NCI-H2081 (cell line): ENCODE measurements at regions not wholly inside any gene's neighbourhood (a gene's known extent, or its start where the extent isn't known, plus 50 kb on each side); places are given as distances from the start of the nearest gene placed in this dataset.
"Not testable (repeated sequence)": the region's sequence is repeated elsewhere in the genome, so short reads cannot be mapped to it uniquely, and the experiment has no call there.

Experiments
- DNase-seq, 2 experiments: peaks; one replicate each; lab custom pipeline; 2025; lab: John Stamatoyannopoulos, UW

- not testable (repeated sequence) for DNase-seq
These were observed 302.1 kb downstream of the PCDH11X start for GRCh38 chrX:92081250-92081649.

GRCh38 chrX:92090756-92091155, 311.6 kb downstream of the PCDH11X start:
- DNase-seq, result not testable (repeated sequence)

GRCh38 chrX:92098136-92098535, 319.0 kb downstream of the PCDH11X start:
- not testable (repeated sequence) for DNase-seq

GRCh38 chrX:92100095-92100494, 320.9 kb downstream of the PCDH11X start:
- DNase-seq, result not testable (repeated sequence)

GRCh38 chrX:92105693-92106092, 326.5 kb downstream of the PCDH11X start:
- not testable (repeated sequence) for DNase-seq

GRCh38 chrX:92106671-92107070, 327.5 kb downstream of the PCDH11X start:
- DNase-seq, result not testable (repeated sequence)

- DNase-seq, result not testable (repeated sequence)
These were observed 331.3 kb downstream of the PCDH11X start for GRCh38 chrX:92110410-92110911.

- DNase-seq, result not testable (repeated sequence)
These were observed 338.5 kb downstream of the PCDH11X start for GRCh38 chrX:92117701-92118100.

GRCh38 chrX:92163035-92163434, 383.9 kb downstream of the PCDH11X start:
- not testable (repeated sequence) for DNase-seq

GRCh38 chrX:92209936-92210335, 430.8 kb downstream of the PCDH11X start:
- no peak for DNase-seq

- DNase-seq, result no peak
These were observed 434.6 kb downstream of the PCDH11X start for GRCh38 chrX:92213786-92214185.

GRCh38 chrX:92215011-92215410, 435.8 kb downstream of the PCDH11X start:
- not testable (repeated sequence) for DNase-seq

- no peak for DNase-seq
These were observed 445.2 kb downstream of the PCDH11X start for GRCh38 chrX:92224406-92224805.

- DNase-seq, result no peak
These were observed 451.5 kb downstream of the PCDH11X start for GRCh38 chrX:92230628-92231027.

- no peak for DNase-seq
These were observed 452.2 kb downstream of the PCDH11X start for GRCh38 chrX:92231391-92231790.

- peak in 1 of 2 experiments; percentile 24 for DNase-seq
These were observed 453.0 kb downstream of the PCDH11X start for GRCh38 chrX:92232182-92232581.

GRCh38 chrX:92241249-92241648, 462.1 kb downstream of the PCDH11X start:
- DNase-seq, result no peak

GRCh38 chrX:92247076-92247475, 467.9 kb downstream of the PCDH11X start:
- no peak for DNase-seq

GRCh38 chrX:92249125-92249524, 469.9 kb downstream of the PCDH11X start:
- DNase-seq, result no peak

GRCh38 chrX:92260102-92260501, 480.9 kb downstream of the PCDH11X start:
- no peak for DNase-seq

- no peak for DNase-seq
These were observed 492.0 kb downstream of the PCDH11X start for GRCh38 chrX:92270936-92271855.

GRCh38 chrX:92278556-92278955, 499.4 kb downstream of the PCDH11X start:
- not testable (repeated sequence) for DNase-seq

GRCh38 chrX:92280347-92280746, 501.2 kb downstream of the PCDH11X start:
- not testable (repeated sequence) for DNase-seq
